SU-DHL-6 (cell line): ENCODE measurements at regions not wholly inside any gene's neighbourhood (a gene's known extent, or its start where the extent isn't known, plus 50 kb on each side); places are given as distances from the start of the nearest gene placed in this dataset.

Experiments
- H2AFZ ChIP-seq: fragments of 200-600 bp; sonication (generic); 2 replicates; pipeline ENCODE4 v1.6.1; 2014; ENCODE audit warnings: low read depth, mild to moderate bottlenecking, moderate library complexity, mixed read lengths, antibody characterized with exemption, low read length; ENCODE audit not compliant: severe bottlenecking
- H3F3A ChIP-seq: fragments of 200-600 bp; shearing (Covaris generic); 2 replicates; pipeline ENCODE4 v1.6.0; 2016; ENCODE audit warnings: antibody characterized with exemption, mild to moderate bottlenecking; ENCODE audit not compliant: insufficient read depth
- H3K27ac ChIP-seq: fragments of 200-600 bp; sonication (generic); 2 replicates; pipeline ENCODE4 v1.5.1; 2016; ENCODE audit warnings: low read depth, mild to moderate bottlenecking, low read length, moderate library complexity, mixed read lengths
- H3K27me3 ChIP-seq: fragments of 200-600 bp; sonication (generic), shearing (Covaris generic); 2 replicates; pipeline ENCODE4 v1.6.0; 2014; ENCODE audit warnings: mild to moderate bottlenecking, low read length
- H3K36me3 ChIP-seq: fragments of 200-600 bp; sonication (generic); 2 replicates; pipeline ENCODE4 v1.6.1; 2014; ENCODE audit warnings: mild to moderate bottlenecking, low read length, mixed read lengths
- H3K4me2 ChIP-seq: fragments of 300-600, 200-600 bp; shearing (Covaris generic), sonication (generic); 2 replicates; pipeline ENCODE4 v1.6.0; 2014; ENCODE audit warnings: low read length, low read depth, mild to moderate bottlenecking; ENCODE audit not compliant: poor library complexity, severe bottlenecking
- H3K4me3 ChIP-seq: fragments of 200-600 bp; sonication (generic); 2 replicates; pipeline ENCODE4 v1.5.1; 2014; ENCODE audit warnings: antibody characterized with exemption, low read length, mild to moderate bottlenecking, mixed read lengths; ENCODE audit not compliant: insufficient read depth, poor library complexity, severe bottlenecking
- H3K79me2 ChIP-seq: fragments of 200-600 bp; sonication (generic); 2 replicates; pipeline ENCODE4 v1.6.1; 2014; ENCODE audit warnings: mild to moderate bottlenecking, low read length, moderate library complexity; ENCODE audit not compliant: insufficient read depth
- H3K9ac ChIP-seq: fragments of 200-600 bp; sonication (generic); 2 replicates; pipeline ENCODE4 v1.7.0; 2014; ENCODE audit warnings: mild to moderate bottlenecking, low read length
- H3K9me2 ChIP-seq: fragments of 200-600 bp; sonication (generic); replicated peaks from 2 replicates; pipeline ENCODE4 v1.6.1; 2014; ENCODE audit warnings: low read length; ENCODE audit not compliant: insufficient read depth
- H3K9me3 ChIP-seq: fragments of 200-600 bp; sonication (generic); 2 replicates; pipeline ENCODE4 v1.6.1; 2014; ENCODE audit warnings: low read length, mixed read lengths; ENCODE audit not compliant: insufficient read depth
- H4K20me1 ChIP-seq: fragments of 200-600 bp; sonication (generic); 2 replicates; pipeline ENCODE4 v1.6.1; 2014; ENCODE audit warnings: low read depth, mild to moderate bottlenecking, antibody characterized with exemption, low read length, moderate library complexity, mixed read lengths
- EZH2phosphoT487 ChIP-seq: fragments of 200-600 bp; sonication (generic), shearing (Covaris generic); conservative IDR thresholded peaks from 2 replicates; pipeline ENCODE4 v1.6.1; 2018; ENCODE audit warnings: mild to moderate bottlenecking, antibody characterized with exemption, low read length, moderate library complexity, mixed read lengths
- TF ChIP-seq, protein P1 (sequence below): fragments of 200-600 bp; sonication (generic); IDR thresholded peaks from one replicate; pipeline ENCODE4 v1.5.1; 2017; ENCODE audit warnings: antibody characterized with exemption, mild to moderate bottlenecking, low read length, moderate library complexity; ENCODE audit not compliant: insufficient read depth, poor library complexity, severe bottlenecking

DNA sequence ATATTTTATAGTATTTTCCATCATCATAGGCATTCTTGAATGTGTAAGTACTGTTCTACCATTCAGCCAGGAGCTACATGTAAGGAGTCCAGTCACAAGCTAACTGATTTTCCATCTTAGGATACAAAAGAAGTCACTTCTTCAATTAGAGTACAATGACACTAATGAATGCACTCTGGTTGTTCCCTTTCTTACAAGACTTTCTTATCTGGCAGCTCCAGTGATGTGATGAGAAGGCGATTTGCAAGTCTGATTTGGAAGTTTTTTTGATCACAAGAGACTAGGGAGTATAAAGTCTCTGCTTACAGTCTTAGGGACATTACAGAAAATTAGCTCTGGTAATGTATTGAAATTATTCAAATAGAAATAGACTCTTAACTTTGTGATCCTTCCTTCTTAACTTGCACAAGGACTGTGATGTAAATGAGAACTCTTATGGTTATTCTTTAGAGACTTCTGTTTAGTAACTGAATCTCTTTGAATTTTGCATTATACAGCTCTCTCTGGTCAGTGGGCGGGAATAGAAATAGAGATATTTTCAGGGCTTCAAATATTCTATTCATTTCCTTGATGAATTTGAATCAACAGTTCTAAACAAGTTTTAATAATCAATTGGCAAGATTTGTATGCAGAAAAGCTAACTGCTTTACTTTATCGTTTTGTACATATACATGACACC is 130.4 kb upstream of the CDH6 start:
- H3K9ac ChIP-seq: no peak overlapping the region
- TF ChIP-seq, protein P1, sequence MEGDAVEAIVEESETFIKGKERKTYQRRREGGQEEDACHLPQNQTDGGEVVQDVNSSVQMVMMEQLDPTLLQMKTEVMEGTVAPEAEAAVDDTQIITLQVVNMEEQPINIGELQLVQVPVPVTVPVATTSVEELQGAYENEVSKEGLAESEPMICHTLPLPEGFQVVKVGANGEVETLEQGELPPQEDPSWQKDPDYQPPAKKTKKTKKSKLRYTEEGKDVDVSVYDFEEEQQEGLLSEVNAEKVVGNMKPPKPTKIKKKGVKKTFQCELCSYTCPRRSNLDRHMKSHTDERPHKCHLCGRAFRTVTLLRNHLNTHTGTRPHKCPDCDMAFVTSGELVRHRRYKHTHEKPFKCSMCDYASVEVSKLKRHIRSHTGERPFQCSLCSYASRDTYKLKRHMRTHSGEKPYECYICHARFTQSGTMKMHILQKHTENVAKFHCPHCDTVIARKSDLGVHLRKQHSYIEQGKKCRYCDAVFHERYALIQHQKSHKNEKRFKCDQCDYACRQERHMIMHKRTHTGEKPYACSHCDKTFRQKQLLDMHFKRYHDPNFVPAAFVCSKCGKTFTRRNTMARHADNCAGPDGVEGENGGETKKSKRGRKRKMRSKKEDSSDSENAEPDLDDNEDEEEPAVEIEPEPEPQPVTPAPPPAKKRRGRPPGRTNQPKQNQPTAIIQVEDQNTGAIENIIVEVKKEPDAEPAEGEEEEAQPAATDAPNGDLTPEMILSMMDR: no peak
- no peak for TF ChIP-seq EZH2phosphoT487
- H4K20me1 ChIP-seq: no peaks in the 10 kb centered on the region
- H2AFZ ChIP-seq: no peak overlapping the region
- H3K79me2 ChIP-seq: no peaks in the 10 kb centered on the region
- no peaks in the 10 kb centered on the region for H3F3A ChIP-seq
- H3K27me3 ChIP-seq: no peaks in the 10 kb centered on the region
- no peaks in the 10 kb centered on the region for H3K9me3 ChIP-seq
- H3K4me3 ChIP-seq: no peak overlapping the region
- no peaks in the 10 kb centered on the region for H3K36me3 ChIP-seq
- H3K27ac ChIP-seq: no peak overlapping the region
- H3K9me2 ChIP-seq: no peaks in the 10 kb centered on the region; the same call in 1 of the 2 replicates
- no peak overlapping the region for H3K4me2 ChIP-seq

DNA sequence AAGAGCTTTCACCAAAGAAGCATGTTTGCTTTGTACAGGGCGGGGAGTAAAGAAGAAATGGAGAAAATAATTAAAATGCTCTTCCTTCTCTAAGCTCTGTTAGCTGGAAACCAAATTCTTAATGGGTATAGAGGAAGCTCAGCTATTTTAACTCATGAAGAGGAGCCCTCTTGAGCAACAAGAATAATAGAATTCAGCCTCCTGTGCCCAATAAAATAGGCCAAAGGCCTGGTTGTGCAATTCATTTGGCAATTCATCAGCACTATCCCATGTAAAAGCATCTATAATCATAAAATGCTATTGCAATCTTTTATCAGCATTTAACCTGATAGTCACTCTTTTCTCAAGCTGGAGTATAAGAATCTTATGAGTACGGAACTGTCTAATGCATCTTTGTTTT is 133.6 kb upstream of the CDH6 start:
- no peaks in the 10 kb centered on the region for H3F3A ChIP-seq
- H3K9me3 ChIP-seq: no peaks in the 10 kb centered on the region
- H3K79me2 ChIP-seq: no peaks in the 10 kb centered on the region
- no peaks in the 10 kb centered on the region for H3K27me3 ChIP-seq
- no peak overlapping the region for H3K27ac ChIP-seq
- H3K9me2 ChIP-seq: no peaks in the 10 kb centered on the region; the same call in 1 of the 2 replicates
- TF ChIP-seq EZH2phosphoT487: no peak
- TF ChIP-seq, protein P1: no peak
- no peak overlapping the region for H3K4me2 ChIP-seq
- H3K9ac ChIP-seq: no peak overlapping the region
- no peak overlapping the region for H2AFZ ChIP-seq
- H3K4me3 ChIP-seq: no peak overlapping the region
- H3K36me3 ChIP-seq: no peaks in the 10 kb centered on the region
- H4K20me1 ChIP-seq: no peaks in the 10 kb centered on the region

DNA sequence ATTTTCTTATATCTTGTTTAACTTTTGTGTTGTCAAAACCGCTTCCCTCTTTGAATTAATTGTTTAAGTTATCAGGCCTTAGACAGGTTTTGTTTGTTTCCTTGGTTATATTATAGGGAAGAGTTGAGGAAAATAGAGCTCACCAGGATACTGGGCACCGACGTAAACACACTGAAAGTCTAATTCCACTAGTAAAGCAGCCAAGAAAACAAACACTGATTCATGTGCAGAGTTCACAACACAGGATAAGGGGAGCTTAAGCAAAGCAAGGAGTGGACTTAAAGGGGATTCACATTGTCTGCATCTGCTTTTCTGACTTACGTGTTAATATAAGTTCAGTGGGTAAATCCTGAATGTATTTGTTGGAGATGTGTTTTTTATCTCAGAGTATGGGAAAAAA is 139.0 kb upstream of the CDH6 start:
- Histone ChIP-seq H3K9me2 (no peaks in the 10 kb centered on the region; the same call in 1 of the 2 replicates), H3F3A (no peaks in the 10 kb centered on the region), H3K27ac (no peak overlapping the region), H3K4me2 (no peak overlapping the region), H3K36me3 (no peaks in the 10 kb centered on the region), H3K27me3 (no peaks in the 10 kb centered on the region), H3K9ac (no peak overlapping the region), H3K79me2 (no peaks in the 10 kb centered on the region), H3K9me3 (no peaks in the 10 kb centered on the region), H2AFZ (no peak overlapping the region), H4K20me1 (no peaks in the 10 kb centered on the region), H3K4me3 (no peak overlapping the region)
- TF ChIP-seq EZH2phosphoT487: no peak
- TF ChIP-seq, protein P1: no peak
